HG03575 (cell line): ENCODE measurements at regions not wholly inside any gene's neighbourhood (a gene's known extent, or its start where the extent isn't known, plus 50 kb on each side); places are given as distances from the start of the nearest gene placed in this dataset.

ENCODE experiments used
- ATAC-seq: cut with Tn5 transposase; IDR thresholded peaks from one replicate; pipeline ENCODE4 v1.9.1; 2021; ENCODE audit not compliant: unreplicated experiment, insufficient number of reproducible peaks, low FRiP score; ENCODE audit errors: extremely low read depth

GRCh38 chr22:47783433-47784366 is 1021.2 kb downstream of the TBC1D22A start:
- no peak for ATAC-seq

- ATAC-seq = no peak
These were observed 1020.1 kb downstream of the TBC1D22A start for GRCh38 chr22:47782328-47783075.

GRCh38 chr22:47781427-47782111 is 1019.1 kb downstream of the TBC1D22A start:
- ATAC-seq = no peak

GRCh38 chr22:47781024-47781423 is 1018.6 kb downstream of the TBC1D22A start:
- ATAC-seq = no peak

- ATAC-seq = no peak
These were observed 1017.9 kb downstream of the TBC1D22A start for GRCh38 chr22:47780281-47780875.

- no peak for ATAC-seq
These were observed 1017.0 kb downstream of the TBC1D22A start for GRCh38 chr22:47779474-47779873.

GRCh38 chr22:47778160-47778658 is 1015.8 kb downstream of the TBC1D22A start:
- ATAC-seq = no peak

GRCh38 chr22:47777426-47777825 is 1015.0 kb downstream of the TBC1D22A start:
- no peak for ATAC-seq

- no peak for ATAC-seq
These were observed 1013.9 kb downstream of the TBC1D22A start for GRCh38 chr22:47776329-47776728.

- no peak for ATAC-seq
These were observed 1013.2 kb downstream of the TBC1D22A start for GRCh38 chr22:47775686-47776085.

GRCh38 chr22:47775191-47775590 is 1012.7 kb downstream of the TBC1D22A start:
- ATAC-seq = no peak

GRCh38 chr22:47773635-47774034 is 1011.2 kb downstream of the TBC1D22A start:
- ATAC-seq = no peak

GRCh38 chr22:47772864-47773263 is 1010.4 kb downstream of the TBC1D22A start:
- ATAC-seq = no peak

- no peak for ATAC-seq
These were observed 1007.2 kb downstream of the TBC1D22A start for GRCh38 chr22:47769652-47770051.

GRCh38 chr22:47768027-47768426 is 1005.6 kb downstream of the TBC1D22A start:
- no peak for ATAC-seq

- no peak for ATAC-seq
These were observed 1005.0 kb downstream of the TBC1D22A start for GRCh38 chr22:47767403-47767802.

GRCh38 chr22:47765757-47766156 is 1003.3 kb downstream of the TBC1D22A start:
- no peak for ATAC-seq

- ATAC-seq = no peak
These were observed 999.7 kb downstream of the TBC1D22A start for GRCh38 chr22:47762141-47762540.

- no peak for ATAC-seq
These were observed 997.5 kb downstream of the TBC1D22A start for GRCh38 chr22:47759909-47760308.
